Stimulated activated CD8-positive, alpha-beta memory T cell treated with anti-CD3 and anti-CD28 coated beads, Interleukin-4, amount 100 ng/mL, for 1 hour (primary cell): ENCODE measurements at regions not wholly inside any gene's neighbourhood (a gene's known extent, or its start where the extent isn't known, plus 50 kb on each side); places are given as distances from the start of the nearest gene placed in this dataset.
A peak's percentile ranks its signal among the peaks of the same experiment; 100 is the strongest.

ENCODE experiments used
- DNase-seq, 2 donors: peaks; one replicate each; pipeline ENCODE4 v3.0.0-alpha.2; 2020; ENCODE audit warnings: low read depth in 2 of 2, low spot score in 1 of 2

- peak in 1 of 2 donors; percentile 2 for DNase-seq
Measured at GRCh38 chr3:3578718-3579117, 220.5 kb upstream of the LRRN1 start.

- DNase-seq: no peak
Measured at GRCh38 chr3:3577823-3578222, 221.4 kb upstream of the LRRN1 start.

GRCh38 chr3:3573341-3573740, 225.9 kb upstream of the LRRN1 start:
- DNase-seq: no peak

- DNase-seq: no peak
Measured at GRCh38 chr3:3560591-3561311, 238.5 kb upstream of the LRRN1 start.

GRCh38 chr3:3559786-3560185, 239.4 kb upstream of the LRRN1 start:
- no peak for DNase-seq

- no peak for DNase-seq
Measured at GRCh38 chr3:3556078-3556477, 243.2 kb upstream of the LRRN1 start.

GRCh38 chr3:3553236-3553635, 246.0 kb upstream of the LRRN1 start:
- DNase-seq: no peak

- DNase-seq: no peak
Measured at GRCh38 chr3:3552761-3553160, 246.5 kb upstream of the LRRN1 start.

GRCh38 chr3:3551981-3552380, 247.2 kb upstream of the LRRN1 start:
- no peak for DNase-seq

GRCh38 chr3:3545360-3545759, 253.9 kb upstream of the LRRN1 start:
- no peak for DNase-seq

- no peak for DNase-seq
Measured at GRCh38 chr3:3538451-3538850, 260.8 kb upstream of the LRRN1 start.

GRCh38 chr3:3532508-3532907, 266.7 kb upstream of the LRRN1 start:
- no peak for DNase-seq

- DNase-seq: no peak
Measured at GRCh38 chr3:3531476-3531875, 267.8 kb upstream of the LRRN1 start.

- no peak for DNase-seq
Measured at GRCh38 chr3:3519266-3519665, 280.0 kb upstream of the LRRN1 start.

GRCh38 chr3:3516996-3517395, 282.2 kb upstream of the LRRN1 start:
- no peak for DNase-seq

GRCh38 chr3:3516384-3516783, 282.8 kb upstream of the LRRN1 start:
- DNase-seq: no peak

GRCh38 chr3:3509665-3510064, 289.6 kb upstream of the LRRN1 start:
- DNase-seq: no peak

- no peak for DNase-seq
Measured at GRCh38 chr3:3504686-3505085, 294.5 kb upstream of the LRRN1 start.

GRCh38 chr3:3503411-3503810, 295.8 kb upstream of the LRRN1 start:
- no peak for DNase-seq

- DNase-seq: no peak
Measured at GRCh38 chr3:3499987-3500386, 299.2 kb upstream of the LRRN1 start.

GRCh38 chr3:3499012-3499562, 300.1 kb upstream of the LRRN1 start:
- DNase-seq: no peak

GRCh38 chr3:3495611-3496010, 303.6 kb upstream of the LRRN1 start:
- no peak for DNase-seq

- DNase-seq: no peak
Measured at GRCh38 chr3:3476669-3477068, 297.2 kb upstream of the CRBN start.
